ENCODE measurements at regions not wholly inside any gene's neighbourhood (a gene's known extent, or its start where the extent isn't known, plus 50 kb on each side); places are given as distances from the start of the nearest gene placed in this dataset.

GRCh38 chr1:74952786-74953185, 181.4 kb upstream of the LHX8 start:
- TF ChIP-seq RAD21 (IDR thresholded peaks at IDR 0.05; ENCODE audit: low read depth) (no peak), CTCF (IDR thresholded peaks at IDR 0.05 in 2 of 3, conservative IDR thresholded peaks at IDR 0.05 in 1 of 3; ENCODE audit: borderline replicate concordance in 1 of 3, insufficient read depth in 1 of 3, low read depth in 2 of 3, low read length in 2 of 3) (no peak), EZH2 (IDR thresholded peaks at IDR 0.05) (no peak), EGR1 (IDR thresholded peaks at IDR 0.05; ENCODE audit: low read depth) (no peak), ELF1 (IDR thresholded peaks at IDR 0.05; ENCODE audit: borderline replicate concordance, low read depth) (no peak)

Data from HCT116 (cell line).